ENCODE measurements at regions not wholly inside any gene's neighbourhood (a gene's known extent, or its start where the extent isn't known, plus 50 kb on each side); places are given as distances from the start of the nearest gene placed in this dataset.

- no peaks in the 10 kb centered on the region for H3K36me3 ChIP-seq
- H3K4me1 ChIP-seq, result no peaks in the 10 kb centered on the region
- TF ChIP-seq CTCF (IDR thresholded peaks at IDR 0.05), result no peak
- no peak for TF ChIP-seq EP300 (IDR thresholded peaks at IDR 0.05; ENCODE audit: low read depth)
- TF ChIP-seq POLR2A (IDR thresholded peaks at IDR 0.05), result no peak
- no peak for TF ChIP-seq POLR2AphosphoS5 (IDR thresholded peaks at IDR 0.05)
- no peak overlapping the region for H3K27ac ChIP-seq
- intact Hi-C loops (cut with DNase I; ENCODE audit: low total_unique reads) (no loop called here), in situ Hi-C loops (cut with MboI; ENCODE audit: low pct_ligation_motif_present in 1 of 4, low pct_unique_long_range_greater_than_20kb in 1 of 4, low sequenced_read_pairs in 3 of 4) (no loop called here)
- DNase-seq, result no peak
- no peaks in the 10 kb centered on the region for H3K27me3 ChIP-seq
- no peak overlapping the region for H3K4me3 ChIP-seq
- H3K9me3 ChIP-seq, result peaks cover 0 to 2% of the 10 kb centered on the region in 2 donors
These were observed 399.0 kb upstream of the CNTN5 start for GRCh38 chr11:98621767-98622166.

GRCh38 chr11:98625526-98625925 is 395.2 kb upstream of the CNTN5 start:
- intact Hi-C loops (cut with DNase I; ENCODE audit: low total_unique reads), result no loop called here

GRCh38 chr11:98630736-98631135 is 390.0 kb upstream of the CNTN5 start:
- Histone ChIP-seq H3K4me3 (no peak overlapping the region), H3K36me3 (no peaks in the 10 kb centered on the region), H3K27ac (no peak overlapping the region), H3K4me1 (no peaks in the 10 kb centered on the region), H3K27me3 (no peaks in the 10 kb centered on the region), H3K9me3 (no peaks in the 10 kb centered on the region)
- in situ Hi-C loops (cut with MboI; ENCODE audit: low pct_ligation_motif_present in 1 of 4, low pct_unique_long_range_greater_than_20kb in 1 of 4, low sequenced_read_pairs in 3 of 4), result no loop called here
- intact Hi-C loops (cut with DNase I; ENCODE audit: low total_unique reads), result no loop called here
- DNase-seq, result no peak
- WGBS, 2 donors (ENCODE audit: low coverage in 1 of 2), result 63 to 97% methylated on average over 5 to 8 of the region's 8 CpGs
- TF ChIP-seq EP300 (IDR thresholded peaks at IDR 0.05; ENCODE audit: low read depth) (no peak), POLR2AphosphoS5 (IDR thresholded peaks at IDR 0.05) (no peak), CTCF (IDR thresholded peaks at IDR 0.05) (no peak), POLR2A (IDR thresholded peaks at IDR 0.05) (no peak)

More at GRCh38 chr11:98625526-98625925, 395.2 kb upstream of the CNTN5 start:
- Histone ChIP-seq H3K9me3 (peaks cover 0 to 2% of the 10 kb centered on the region in 2 donors), H3K36me3 (no peaks in the 10 kb centered on the region), H3K4me1 (no peaks in the 10 kb centered on the region), H3K4me3 (no peak overlapping the region), H3K27me3 (no peaks in the 10 kb centered on the region), H3K27ac (no peak overlapping the region)
- 75 to 83% methylated on average over 1 to 2 of the region's 2 CpGs for WGBS, 2 donors (ENCODE audit: low coverage in 1 of 2)
- in situ Hi-C loops (cut with MboI; ENCODE audit: low pct_ligation_motif_present in 1 of 4, low pct_unique_long_range_greater_than_20kb in 1 of 4, low sequenced_read_pairs in 3 of 4), result no loop called here
- DNase-seq, result no peak
- no peak for TF ChIP-seq POLR2AphosphoS5 (IDR thresholded peaks at IDR 0.05)
- TF ChIP-seq EP300 (IDR thresholded peaks at IDR 0.05; ENCODE audit: low read depth), result no peak
- TF ChIP-seq CTCF (IDR thresholded peaks at IDR 0.05), result no peak
- no peak for TF ChIP-seq POLR2A (IDR thresholded peaks at IDR 0.05)

GRCh38 chr11:98657711-98658110 is 363.0 kb upstream of the CNTN5 start:
- Histone ChIP-seq H3K27me3 (no peaks in the 10 kb centered on the region), H3K4me3 (no peak overlapping the region), H3K27ac (no peak overlapping the region), H3K4me1 (no peaks in the 10 kb centered on the region), H3K36me3 (no peaks in the 10 kb centered on the region), H3K9me3 (no peaks in the 10 kb centered on the region)
- intact Hi-C loops (cut with DNase I; ENCODE audit: low total_unique reads), result no loop called here
- in situ Hi-C loops (cut with MboI; ENCODE audit: low pct_ligation_motif_present in 1 of 4, low pct_unique_long_range_greater_than_20kb in 1 of 4, low sequenced_read_pairs in 3 of 4), result no loop called here
- TF ChIP-seq POLR2AphosphoS5 (IDR thresholded peaks at IDR 0.05), result no peak
- TF ChIP-seq EP300 (IDR thresholded peaks at IDR 0.05; ENCODE audit: low read depth), result no peak
- no peak for TF ChIP-seq CTCF (IDR thresholded peaks at IDR 0.05)
- TF ChIP-seq POLR2A (IDR thresholded peaks at IDR 0.05), result no peak
- no peak for DNase-seq
